Ishikawa (cell line): ENCODE measurements at regions not wholly inside any gene's neighbourhood (a gene's known extent, or its start where the extent isn't known, plus 50 kb on each side); places are given as distances from the start of the nearest gene placed in this dataset.

Experiments used
- CEBPB ChIP-seq: IDR thresholded peaks from 2 replicates; pipeline ENCODE4 v1.6.1; 2012
- CREB1 ChIP-seq: IDR thresholded peaks from 2 replicates; pipeline ENCODE4 v1.6.1; 2012; ENCODE audit warnings: low read depth
- EGR1 ChIP-seq: IDR thresholded peaks from 2 replicates; pipeline ENCODE4 v1.6.1; 2012
- EP300 ChIP-seq: IDR thresholded peaks from 2 replicates; pipeline ENCODE4 v1.6.1; 2012; ENCODE audit warnings: borderline replicate concordance
- FOXM1 ChIP-seq: IDR thresholded peaks from 2 replicates; pipeline ENCODE4 v1.6.1; 2012; ENCODE audit warnings: low read depth, borderline replicate concordance
- NFIC ChIP-seq: IDR thresholded peaks from 2 replicates; pipeline ENCODE4 v1.6.1; 2012
- RAD21 ChIP-seq: IDR thresholded peaks from 2 replicates; pipeline ENCODE4 v1.6.1; 2012; ENCODE audit warnings: low read depth
- REST ChIP-seq: IDR thresholded peaks from 2 replicates; pipeline ENCODE4 v1.6.1; 2012; ENCODE audit warnings: low read depth, mild to moderate bottlenecking
- TAF1 ChIP-seq: IDR thresholded peaks from 2 replicates; pipeline ENCODE4 v1.6.1; 2012; ENCODE audit warnings: low read depth, mild to moderate bottlenecking
- TCF12 ChIP-seq: IDR thresholded peaks from 2 replicates; pipeline ENCODE4 v1.6.1; 2012; ENCODE audit warnings: low read depth
- TEAD4 ChIP-seq: IDR thresholded peaks from 2 replicates; pipeline ENCODE4 v1.6.1; 2012
- USF1 ChIP-seq: IDR thresholded peaks from 2 replicates; pipeline ENCODE4 v1.6.1; 2012
- YY1 ChIP-seq: IDR thresholded peaks from 2 replicates; pipeline ENCODE4 v1.6.1; 2012; ENCODE audit warnings: low read depth
- ZBTB7A ChIP-seq: IDR thresholded peaks from 2 replicates; pipeline ENCODE4 v1.6.1; 2012; ENCODE audit warnings: low read depth
- TF ChIP-seq, protein P1 (sequence below): IDR thresholded peaks from 2 replicates; pipeline ENCODE4 v1.6.1; 2012

DNA sequence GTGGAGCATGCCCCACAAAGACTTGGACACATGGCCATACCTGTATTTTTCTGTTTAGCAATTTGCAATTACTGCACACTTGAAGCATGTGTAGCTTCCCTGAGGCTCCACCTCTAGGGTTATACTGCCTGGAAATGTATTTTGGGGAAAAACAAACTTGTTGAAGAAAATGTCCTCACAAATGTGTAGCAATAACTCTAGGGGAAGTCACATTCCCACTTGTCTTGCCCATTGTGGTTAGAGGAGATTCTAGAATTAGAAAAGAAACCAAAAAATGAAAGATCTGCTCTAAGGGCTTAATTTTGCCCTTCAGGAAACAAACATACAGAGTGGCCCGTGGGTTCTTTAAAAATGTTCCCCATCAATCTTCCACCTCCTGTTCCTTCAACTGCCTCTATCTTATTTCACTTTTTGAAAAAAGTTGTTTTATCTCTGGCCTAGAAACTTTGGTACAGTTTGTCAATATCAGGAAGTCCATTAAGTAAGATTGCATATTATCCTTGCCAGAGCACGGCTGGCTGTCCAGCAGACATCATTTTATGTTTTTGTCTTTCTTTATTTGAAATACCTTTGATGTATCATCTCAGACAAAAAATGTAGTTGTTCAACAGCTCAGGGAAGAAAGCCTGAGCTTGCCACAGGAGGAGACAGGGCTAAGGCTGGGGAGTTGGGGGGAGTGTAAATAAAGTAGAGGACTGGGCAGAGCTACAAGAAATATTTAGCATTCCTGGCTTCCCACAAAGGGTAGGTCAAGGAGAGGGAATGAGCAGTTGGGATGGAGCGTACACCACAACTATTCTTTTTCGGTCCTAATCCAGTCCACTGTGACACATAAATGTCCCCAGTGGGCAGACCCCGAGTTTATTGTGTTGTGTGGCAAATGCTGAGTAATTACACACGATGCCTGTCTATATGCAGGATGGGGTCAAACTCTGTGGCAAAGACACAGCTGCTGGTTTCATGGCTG is 96.8 kb upstream of the CDC42EP3 start:
- TF ChIP-seq FOXM1 (no peak), EP300 (peak; percentile 19; the same call in 1 of the 2 replicates), TEAD4 (peak; percentile 95), CREB1 (no peak), REST (no peak), EGR1 (no peak), USF1 (no peak)

- TF ChIP-seq TAF1 (no peak), FOXM1 (no peak), ZBTB7A (no peak), NFIC (no peak), TEAD4 (no peak), CREB1 (no peak), TCF12 (no peak), RAD21 (no peak), EGR1 (no peak), CEBPB (no peak)
These were observed 98.1 kb upstream of the CDC42EP3 start for GRCh38 chr2:37769551-37769950.

DNA sequence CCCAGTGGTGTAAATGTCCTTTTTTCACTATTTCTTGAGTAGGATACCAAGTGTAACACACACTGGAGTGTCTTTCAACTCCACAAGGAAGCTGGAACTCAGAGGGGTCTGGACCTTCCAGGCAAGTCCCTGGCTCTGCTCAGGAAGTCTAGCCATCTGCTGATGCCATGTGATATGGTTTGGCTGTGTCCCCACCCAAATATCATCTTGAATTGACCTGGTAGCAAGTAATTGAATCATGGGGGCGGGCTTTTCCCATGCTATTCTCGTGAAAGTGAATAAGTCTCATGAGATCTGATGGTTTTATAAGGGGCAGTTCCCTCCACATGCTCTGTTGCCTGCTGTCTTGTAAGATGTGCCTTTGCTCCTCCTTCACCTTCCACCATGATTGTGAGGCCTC is 99.4 kb upstream of the CDC42EP3 start:
- no peak for TF ChIP-seq TEAD4

DNA sequence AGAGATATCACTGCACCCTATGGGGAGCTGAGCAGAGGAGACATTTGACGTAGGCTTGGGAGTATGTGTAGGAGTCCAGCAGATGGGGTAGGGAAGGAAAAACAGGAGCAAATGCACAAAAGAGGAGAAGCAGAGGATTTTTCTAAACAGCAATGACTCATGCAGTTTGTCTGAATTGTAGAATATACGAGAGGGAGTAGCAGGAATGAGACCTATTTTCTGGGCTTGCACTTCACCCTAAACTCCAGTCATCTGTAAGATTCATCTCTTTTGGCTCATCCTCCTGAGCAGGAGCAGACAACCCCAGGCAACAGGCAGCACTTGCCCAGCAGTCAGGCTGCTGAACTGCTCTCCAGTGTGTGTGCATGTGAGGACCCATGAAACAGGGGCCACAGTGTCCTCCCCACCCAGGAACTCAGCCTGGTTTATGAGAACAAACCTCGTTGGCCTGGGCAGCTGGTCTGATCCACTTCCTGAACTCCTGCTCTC is 100.2 kb upstream of the CDC42EP3 start:
- no peak for TF ChIP-seq YY1
- no peak for TF ChIP-seq TCF12
- TF ChIP-seq TAF1: no peak

- TF ChIP-seq NFIC (no peak), EGR1 (no peak), CREB1 (no peak), TEAD4 (no peak), TAF1 (no peak), REST (no peak), FOXM1 (no peak), CEBPB (no peak)
These were observed 102.1 kb upstream of the CDC42EP3 start for GRCh38 chr2:37773371-37774130.

GRCh38 chr2:37774976-37775907 is 103.8 kb upstream of the CDC42EP3 start:
- no peak for TF ChIP-seq NFIC
- no peak for TF ChIP-seq TAF1
- TF ChIP-seq TEAD4: no peak
- TF ChIP-seq EP300: no peak
- TF ChIP-seq EGR1: no peak
- no peak for TF ChIP-seq USF1
- no peak for TF ChIP-seq ZBTB7A
- no peak for TF ChIP-seq CREB1
- TF ChIP-seq, protein P1, sequence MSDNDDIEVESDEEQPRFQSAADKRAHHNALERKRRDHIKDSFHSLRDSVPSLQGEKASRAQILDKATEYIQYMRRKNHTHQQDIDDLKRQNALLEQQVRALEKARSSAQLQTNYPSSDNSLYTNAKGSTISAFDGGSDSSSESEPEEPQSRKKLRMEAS: no peak
- no peak for TF ChIP-seq CEBPB
- TF ChIP-seq TCF12: no peak
- no peak for TF ChIP-seq FOXM1
- no peak for TF ChIP-seq YY1
